Fibroblast of lung (primary cell): ENCODE measurements at regions not wholly inside any gene's neighbourhood (a gene's known extent, or its start where the extent isn't known, plus 50 kb on each side); places are given as distances from the start of the nearest gene placed in this dataset.

ENCODE experiments used
- DNase-seq, 2 donors: peaks; one replicate each; pipeline versions ENCODE4 v3.0.0 to v3.0.0-alpha.2; 2010; ENCODE audit warnings: low read depth in 2 of 2
- H2AFZ ChIP-seq: 2 replicates; pipeline ENCODE4 v1.5.1; 2012; ENCODE audit warnings: low read length, control low read depth, inconsistent platforms
- H3K27ac ChIP-seq: 2 replicates; pipeline ENCODE4 v1.5.1; 2011; ENCODE audit warnings: low read length, control low read depth; ENCODE audit not compliant: insufficient read depth
- H3K27me3 ChIP-seq: 2 replicates; pipeline ENCODE4 v1.5.1; 2011; ENCODE audit warnings: mild to moderate bottlenecking, low read length; ENCODE audit not compliant: control insufficient read depth, insufficient read depth
- H3K36me3 ChIP-seq: 2 replicates; pipeline ENCODE4 v1.5.1; 2011; ENCODE audit warnings: low read length; ENCODE audit not compliant: control insufficient read depth, insufficient read depth
- H3K4me1 ChIP-seq: 2 replicates; pipeline ENCODE4 v1.5.1; 2011; ENCODE audit warnings: low read length; ENCODE audit not compliant: control insufficient read depth, insufficient read depth; ENCODE audit errors: extremely low read depth
- H3K4me2 ChIP-seq: 2 replicates; pipeline ENCODE4 v1.5.1; 2011; ENCODE audit warnings: low read length, control low read depth; ENCODE audit not compliant: insufficient read depth; ENCODE audit errors: extremely low read depth
- H3K4me3 ChIP-seq, 4 experiments: fragments of 200-600 bp in 1 of 4; sonication (generic) in 1 of 4; replicated peaks in 1 of 4; 2 replicates each; pipeline ENCODE4 v1.5.1; 2011 to 2016; ENCODE audit warnings: low read length in 4 of 4, low read depth in 3 of 4, mild to moderate bottlenecking in 3 of 4, control low read depth in 2 of 4, inconsistent platforms in 1 of 4, mixed read lengths in 1 of 4; ENCODE audit not compliant: insufficient read depth in 1 of 4; ENCODE audit errors: control extremely low read depth in 1 of 4
- H3K79me2 ChIP-seq: 2 replicates; pipeline ENCODE4 v1.5.1; 2012; ENCODE audit warnings: mild to moderate bottlenecking, low read length, inconsistent platforms; ENCODE audit not compliant: control insufficient read depth, insufficient read depth
- H3K9ac ChIP-seq: 2 replicates; pipeline ENCODE4 v1.5.1; 2011; ENCODE audit warnings: mild to moderate bottlenecking, low read length, control low read depth; ENCODE audit not compliant: insufficient read depth
- H3K9me3 ChIP-seq: 2 replicates; pipeline ENCODE4 v1.5.1; 2012; ENCODE audit warnings: low read depth, low read length; ENCODE audit not compliant: control insufficient read depth, insufficient read depth
- H4K20me1 ChIP-seq: 2 replicates; pipeline ENCODE4 v1.5.1; 2011; ENCODE audit warnings: low read length; ENCODE audit not compliant: control insufficient read depth, insufficient read depth; ENCODE audit errors: extremely low read depth
- CTCF ChIP-seq, 2 donors: IDR thresholded peaks in 1 of 2; conservative IDR thresholded peaks in 1 of 2; 1 replicate in 1 of 2; 2 replicates in 1 of 2; pipeline ENCODE4 v1.5.1; 2011 to 2012; ENCODE audit warnings: low read length in 2 of 2, control low read depth in 1 of 2, inconsistent platforms in 1 of 2, low read depth in 1 of 2, mild to moderate bottlenecking in 1 of 2
- EZH2 ChIP-seq: IDR thresholded peaks from 2 replicates; pipeline ENCODE4 v1.5.1; 2012; ENCODE audit warnings: low read length, control low read depth, mild to moderate bottlenecking; ENCODE audit errors: missing control alignments

GRCh38 chr11:29916040-29916439 is 100.8 kb downstream of the KCNA4 start:
- no peaks in the 10 kb centered on the region for H3K36me3 ChIP-seq
- H3K4me2 ChIP-seq, result no peak overlapping the region
- no peaks in the 10 kb centered on the region for H3K9me3 ChIP-seq
- no peaks in the 10 kb centered on the region for H3K4me1 ChIP-seq
- H2AFZ ChIP-seq, result no peak overlapping the region
- no peak overlapping the region for H3K4me3 ChIP-seq
- TF ChIP-seq CTCF (conservative IDR thresholded peaks at IDR 0.05 in 1 of 2, IDR thresholded peaks at IDR 0.05 in 1 of 2; ENCODE audit: low read depth in 1 of 2, low read length in 2 of 2) (no peak), EZH2 (no peak)
- no peaks in the 10 kb centered on the region for H4K20me1 ChIP-seq
- no peaks in the 10 kb centered on the region for H3K27me3 ChIP-seq
- DNase-seq, result no peak
- H3K27ac ChIP-seq, result no peak overlapping the region
- H3K9ac ChIP-seq, result no peak overlapping the region
- no peaks in the 10 kb centered on the region for H3K79me2 ChIP-seq

- Histone ChIP-seq H3K9ac (no peak overlapping the region), H3K4me2 (no peak overlapping the region), H3K36me3 (no peaks in the 10 kb centered on the region), H3K9me3 (no peaks in the 10 kb centered on the region), H4K20me1 (no peaks in the 10 kb centered on the region), H3K27me3 (no peaks in the 10 kb centered on the region), H2AFZ (no peak overlapping the region), H3K27ac (no peak overlapping the region), H3K4me1 (no peaks in the 10 kb centered on the region), H3K4me3 (no peak overlapping the region), H3K79me2 (no peaks in the 10 kb centered on the region)
- TF ChIP-seq EZH2 (no peak), CTCF (conservative IDR thresholded peaks at IDR 0.05 in 1 of 2, IDR thresholded peaks at IDR 0.05 in 1 of 2; ENCODE audit: low read depth in 1 of 2, low read length in 2 of 2) (no peak)
- DNase-seq, result no peak
Measured at GRCh38 chr11:29914203-29914930, 102.5 kb downstream of the KCNA4 start.

DNA sequence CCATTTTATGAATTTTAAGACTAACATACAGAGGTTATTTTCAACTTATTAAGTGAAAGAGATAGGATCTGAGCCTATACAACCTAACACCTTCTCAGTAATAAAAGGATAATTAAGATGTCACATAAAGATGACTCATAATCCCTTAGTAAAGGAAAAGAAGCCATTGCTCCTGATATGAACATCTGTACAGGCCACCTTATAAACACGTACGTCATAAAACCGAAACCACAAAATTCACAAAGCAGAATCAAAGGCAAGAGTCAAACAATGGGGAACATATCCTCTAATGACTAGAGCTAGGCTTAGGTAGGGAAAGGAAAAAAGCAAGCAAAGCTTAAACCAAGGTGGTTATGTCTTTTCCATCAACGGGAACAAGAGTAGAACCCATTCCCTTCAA is 103.5 kb downstream of the KCNA4 start:
- Histone ChIP-seq H3K4me1 (no peaks in the 10 kb centered on the region), H3K4me3 (no peak overlapping the region), H3K4me2 (no peak overlapping the region), H3K27me3 (no peaks in the 10 kb centered on the region), H3K36me3 (no peaks in the 10 kb centered on the region), H3K9ac (no peak overlapping the region), H4K20me1 (no peaks in the 10 kb centered on the region), H3K9me3 (no peaks in the 10 kb centered on the region), H3K79me2 (no peaks in the 10 kb centered on the region), H2AFZ (no peak overlapping the region), H3K27ac (no peak overlapping the region)
- no peak for DNase-seq
- TF ChIP-seq CTCF (conservative IDR thresholded peaks at IDR 0.05 in 1 of 2, IDR thresholded peaks at IDR 0.05 in 1 of 2; ENCODE audit: low read depth in 1 of 2, low read length in 2 of 2), result no peak
- no peak for TF ChIP-seq EZH2
